OCI-LY7 (cell line): ENCODE measurements at regions not wholly inside any gene's neighbourhood (a gene's known extent, or its start where the extent isn't known, plus 50 kb on each side); places are given as distances from the start of the nearest gene placed in this dataset.

Experiments used
- BruUV-seq: library from RNA; stranded (reverse); fragments of 400-500 nt; replicated peaks from 2 replicates; lab custom pipeline; 2021; lab: Mats Ljungman, UMichigan
- CTCF ChIA-PET: fragments of 300-600 bp; sonication (Branson Sonifier 250); formaldehyde crosslinking; loops from one replicate; lab custom pipeline; 2022; ENCODE audit warnings: antibody characterized with exemption; ENCODE audit not compliant: unreplicated experiment; lab: Charles Lee
- POLR2A ChIA-PET: fragments of 300-600 bp; sonication (Branson Sonifier 250); formaldehyde crosslinking; loops from one replicate; lab custom pipeline; 2022; ENCODE audit warnings: antibody characterized with exemption; lab: Charles Lee
- DNase-seq: peaks from one replicate; pipeline ENCODE4 v3.0.0-alpha.2; 2015; ENCODE audit warnings: low spot score
- H2AFZ ChIP-seq: fragments of 200-600 bp; sonication (generic), shearing (Covaris generic); 2 replicates; pipeline ENCODE4 v1.6.1; 2014; ENCODE audit warnings: mild to moderate bottlenecking, antibody characterized with exemption, low read length, moderate library complexity
- H3K27ac ChIP-seq: fragments of 200-600 bp; sonication (generic); 2 replicates; pipeline ENCODE4 v1.5.1; 2014; ENCODE audit warnings: mixed run types, low read depth, mild to moderate bottlenecking, moderate library complexity, low read length, inconsistent platforms; ENCODE audit not compliant: poor library complexity, severe bottlenecking
- H3K36me3 ChIP-seq: fragments of 200-600 bp; sonication (generic); 2 replicates; pipeline ENCODE4 v1.6.1; 2014; ENCODE audit warnings: mild to moderate bottlenecking, antibody characterized with exemption, low read length, moderate library complexity, mixed read lengths; ENCODE audit not compliant: insufficient read depth
- H3K4me1 ChIP-seq: fragments of 200-600 bp; sonication (generic); 2 replicates; pipeline ENCODE4 v1.5.1; 2014; ENCODE audit warnings: mild to moderate bottlenecking, low read length; ENCODE audit not compliant: insufficient read depth, poor library complexity, severe bottlenecking
- H3K4me2 ChIP-seq: fragments of 200-600 bp; sonication (generic); 2 replicates; pipeline ENCODE4 v1.6.1; 2014; ENCODE audit warnings: mild to moderate bottlenecking, low read length
- H3K4me3 ChIP-seq: fragments of 200-600 bp; sonication (generic); 2 replicates; pipeline ENCODE4 v1.5.1; 2014; ENCODE audit warnings: mild to moderate bottlenecking, low read depth, low read length; ENCODE audit not compliant: poor library complexity, severe bottlenecking
- H3K79me2 ChIP-seq: fragments of 200-600 bp; sonication (generic); 2 replicates; pipeline ENCODE4 v1.6.1; 2016; ENCODE audit warnings: low read depth, mild to moderate bottlenecking, low read length, moderate library complexity, mixed read lengths; ENCODE audit not compliant: insufficient read depth
- H3K9me2 ChIP-seq: fragments of 200-600 bp; sonication (generic); 2 replicates; pipeline ENCODE4 v1.6.1; 2016; ENCODE audit warnings: mild to moderate bottlenecking, low read length, mixed read lengths; ENCODE audit not compliant: insufficient read depth
- H3K9me3 ChIP-seq: fragments of 200-600 bp; sonication (generic); 2 replicates; pipeline ENCODE4 v1.6.1; 2014; ENCODE audit warnings: mild to moderate bottlenecking, mixed run types, low read length, mixed read lengths
- H4K20me1 ChIP-seq: fragments of 200-600 bp; sonication (generic); 2 replicates; pipeline ENCODE4 v1.6.1; 2014; ENCODE audit warnings: mild to moderate bottlenecking, antibody characterized with exemption, low read length, moderate library complexity, mixed read lengths; ENCODE audit not compliant: insufficient read depth
- CTCF ChIP-seq: fragments of 200-600 bp; sonication (generic); conservative IDR thresholded peaks from 2 replicates; pipeline ENCODE4 v1.5.1; 2014; ENCODE audit warnings: mild to moderate bottlenecking, antibody characterized with exemption, low read length, moderate library complexity, mixed read lengths
- EZH2phosphoT487 ChIP-seq: fragments of 200-600 bp; sonication (generic); IDR thresholded peaks from 2 replicates; pipeline ENCODE4 v1.6.1; 2018; ENCODE audit warnings: low read depth, borderline replicate concordance, mild to moderate bottlenecking, mixed run types, antibody characterized with exemption, low read length, moderate library complexity, mixed read lengths
- intact Hi-C: fragments of 100-400 bp; cut with micrococcal nuclease; formaldehyde crosslinking; loops from one replicate; pipeline ENCODE4 v1.10.0; 2022; ENCODE audit not compliant: unreplicated experiment

GRCh38 chr5:3428334-3428733, 167.3 kb upstream of the IRX1 start:
- Histone ChIP-seq H3K4me1 (no peaks in the 10 kb centered on the region), H3K79me2 (no peaks in the 10 kb centered on the region), H3K4me2 (no peak overlapping the region), H2AFZ (no peak overlapping the region), H3K9me2 (no peaks in the 10 kb centered on the region), H3K27ac (no peak overlapping the region), H3K4me3 (no peak overlapping the region), H4K20me1 (no peaks in the 10 kb centered on the region), H3K36me3 (no peaks in the 10 kb centered on the region), H3K9me3 (no peaks in the 10 kb centered on the region)
- CTCF ChIA-PET: no interaction called here
- TF ChIP-seq EZH2phosphoT487: no peak
- TF ChIP-seq CTCF: no peak
- BruUV-seq: no TSS peak
- POLR2A ChIA-PET: no interaction called here
- DNase-seq: no peak
- intact Hi-C loops: no loop called here

- no peaks in the 10 kb centered on the region for H4K20me1 ChIP-seq
- intact Hi-C loops: no loop called here
- H3K4me1 ChIP-seq: no peaks in the 10 kb centered on the region
- no peaks in the 10 kb centered on the region for H3K9me2 ChIP-seq
- no peak overlapping the region for H2AFZ ChIP-seq
- ChIA-PET CTCF (no interaction called here), POLR2A (no interaction called here)
- TF ChIP-seq EZH2phosphoT487 (no peak), CTCF (no peak)
- H3K4me3 ChIP-seq: no peak overlapping the region
- H3K36me3 ChIP-seq: no peaks in the 10 kb centered on the region
- H3K27ac ChIP-seq: no peak overlapping the region
- no peaks in the 10 kb centered on the region for H3K9me3 ChIP-seq
- no TSS peak for BruUV-seq
- no peak overlapping the region for H3K4me2 ChIP-seq
- DNase-seq: no peak
- no peaks in the 10 kb centered on the region for H3K79me2 ChIP-seq
These were observed 170.7 kb upstream of the IRX1 start for GRCh38 chr5:3424946-3425345.

- POLR2A ChIA-PET: no interaction called here
- CTCF ChIA-PET: no interaction called here
- H3K4me1 ChIP-seq: no peaks in the 10 kb centered on the region
- no peaks in the 10 kb centered on the region for H3K79me2 ChIP-seq
- H2AFZ ChIP-seq: no peak overlapping the region
- DNase-seq: no peak
- no TSS peak for BruUV-seq
- H3K4me2 ChIP-seq: no peak overlapping the region
- no peak overlapping the region for H3K27ac ChIP-seq
- no peak overlapping the region for H3K4me3 ChIP-seq
- H3K9me2 ChIP-seq: no peaks in the 10 kb centered on the region
- TF ChIP-seq EZH2phosphoT487 (no peak), CTCF (no peak)
- no peaks in the 10 kb centered on the region for H3K36me3 ChIP-seq
- intact Hi-C loops: no loop called here
- no peaks in the 10 kb centered on the region for H3K9me3 ChIP-seq
- no peaks in the 10 kb centered on the region for H4K20me1 ChIP-seq
These were observed 178.2 kb upstream of the IRX1 start for GRCh38 chr5:3417376-3417943.
